ENCODE measurements at regions not wholly inside any gene's neighbourhood (a gene's known extent, or its start where the extent isn't known, plus 50 kb on each side); places are given as distances from the start of the nearest gene placed in this dataset.
"Not testable (repeated sequence)": the region's sequence is repeated elsewhere in the genome, so short reads cannot be mapped to it uniquely, and the experiment has no call there.

DNA sequence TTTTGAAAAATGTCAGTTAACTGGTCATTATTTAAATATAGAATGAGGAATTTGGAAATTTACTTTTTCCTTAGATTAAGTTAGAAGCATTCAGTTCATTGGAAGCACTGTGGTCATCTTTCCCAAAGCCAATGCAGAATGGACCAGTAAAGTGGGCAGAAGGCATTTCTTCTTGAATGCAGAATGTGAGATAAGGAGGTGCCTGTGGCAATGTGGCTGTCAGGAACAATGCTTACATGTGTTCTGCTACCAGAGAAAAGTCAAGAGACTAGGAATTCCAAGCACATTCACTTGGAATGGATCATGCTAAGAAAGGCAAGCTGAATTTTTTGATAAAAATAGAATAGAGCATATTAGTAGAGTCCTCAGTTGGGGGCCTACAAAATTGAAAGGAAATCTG, 295.0 kb upstream of the KCNH7 start:
- ChIA-PET POLR2A (no interaction called here), CTCF (interaction anchor here (1.0 kb wide), 1 partner anchor 23 kb away, joined by 3 read pairs; no protein-coding TSS in a partner anchor)
- DNase-seq (ENCODE audit: low read depth, low spot score): no peak
- no peak overlapping the region for H3K4me3 ChIP-seq (ENCODE audit: low read depth, low read length)
- no peak for TF ChIP-seq CTCF (IDR thresholded peaks at IDR 0.05; ENCODE audit: insufficient read depth, low read length, missing control alignments)

DNA sequence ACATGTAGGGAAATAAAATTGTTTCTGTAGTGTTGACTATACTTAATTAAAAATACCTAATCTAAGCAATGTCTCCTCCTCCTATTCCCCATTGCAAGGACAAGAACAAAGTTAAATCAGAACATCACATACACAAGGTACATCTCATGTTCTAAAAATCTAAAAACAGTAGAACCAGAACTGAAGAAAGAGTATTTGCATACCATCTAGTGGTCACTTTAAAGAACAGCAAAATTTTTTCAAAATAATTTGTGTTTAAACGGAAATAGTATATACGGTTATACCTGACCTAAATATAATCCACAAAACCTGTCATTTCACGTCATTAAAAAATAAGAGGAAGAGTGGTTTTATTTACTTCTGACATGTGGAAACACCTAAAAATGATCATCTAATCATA, 294.3 kb upstream of the KCNH7 start:
- ChIA-PET CTCF (interaction anchor here (0.8 to 1.1 kb wide), 5 partner anchors 24 to 246 kb away, joined by 3 to 11 read pairs (median 3); no protein-coding TSS in a partner anchor), POLR2A (no interaction called here)
- DNase-seq (ENCODE audit: low read depth, low spot score): no peak

GRCh38 chr2:163132207-163132606, 293.6 kb upstream of the KCNH7 start:
- CTCF ChIA-PET: interaction anchor here (0.8 to 1.1 kb wide), 4 partner anchors 90 to 245 kb away, joined by 3 to 11 read pairs (median 3); no protein-coding TSS in a partner anchor
- H3K4me3 ChIP-seq (ENCODE audit: low read depth, low read length); POLR2A ChIA-PET; DNase-seq (ENCODE audit: low read depth, low spot score): not testable (repeated sequence)

More for the DNA sequence above, 294.3 kb upstream of the KCNH7 start:
- TF ChIP-seq CTCF (IDR thresholded peaks at IDR 0.05; ENCODE audit: insufficient read depth, low read length, missing control alignments): peak; percentile 18
- H3K4me3 ChIP-seq (ENCODE audit: low read depth, low read length): no peak overlapping the region

DNA sequence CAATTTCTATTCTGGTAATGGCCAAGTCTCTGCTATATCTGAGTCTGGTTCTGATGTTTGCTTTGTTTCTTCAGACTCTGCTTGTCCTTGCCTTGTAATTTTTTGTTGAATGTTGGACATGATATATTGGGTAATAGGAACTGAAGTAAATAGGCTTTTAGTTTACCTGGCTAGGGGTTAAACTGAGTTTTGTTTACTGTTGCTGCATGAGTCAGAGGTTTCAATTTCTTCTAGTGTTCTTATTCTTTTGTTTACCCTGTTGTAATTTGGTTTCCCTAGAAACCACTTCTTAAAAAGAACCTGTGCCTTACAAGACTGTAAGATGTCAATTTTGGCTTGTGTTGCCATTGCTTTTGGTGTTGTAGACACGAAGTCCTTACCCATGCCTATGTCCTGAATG, 285.0 kb upstream of the KCNH7 start:
- ChIA-PET CTCF (no interaction called here), POLR2A (no interaction called here)
- TF ChIP-seq CTCF (IDR thresholded peaks at IDR 0.05; ENCODE audit: insufficient read depth, low read length, missing control alignments): no peak
- no peak overlapping the region for H3K4me3 ChIP-seq (ENCODE audit: low read depth, low read length)
- no peak for DNase-seq (ENCODE audit: low read depth, low spot score)

DNA sequence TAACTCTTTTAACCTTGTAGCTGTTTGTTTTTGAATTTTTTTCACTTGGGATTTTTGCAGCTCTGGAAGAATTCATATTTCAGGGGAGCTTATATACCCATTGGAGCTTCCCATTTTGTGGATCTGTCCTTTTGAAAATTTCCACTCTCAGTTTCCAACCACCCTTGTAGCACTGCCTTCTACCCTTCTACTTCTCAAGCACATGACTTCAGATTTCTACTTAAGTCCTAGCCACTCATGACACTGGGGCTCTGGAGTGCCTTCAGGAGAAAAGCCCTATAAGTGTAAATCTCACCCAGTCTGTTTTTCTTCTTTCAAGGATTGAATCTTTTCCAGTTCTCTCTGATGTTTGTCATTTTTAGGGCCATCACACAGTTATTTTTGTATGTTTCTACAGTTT, 283.7 kb upstream of the KCNH7 start:
- DNase-seq (ENCODE audit: low read depth, low spot score): no peak
- ChIA-PET POLR2A (no interaction called here), CTCF (interaction anchor here (1.2 kb wide), 1 partner anchor 13 kb away, joined by 3 read pairs; no protein-coding TSS in a partner anchor)
- H3K4me3 ChIP-seq (ENCODE audit: low read depth, low read length): no peak overlapping the region
- TF ChIP-seq CTCF (IDR thresholded peaks at IDR 0.05; ENCODE audit: insufficient read depth, low read length, missing control alignments): no peak

DNA sequence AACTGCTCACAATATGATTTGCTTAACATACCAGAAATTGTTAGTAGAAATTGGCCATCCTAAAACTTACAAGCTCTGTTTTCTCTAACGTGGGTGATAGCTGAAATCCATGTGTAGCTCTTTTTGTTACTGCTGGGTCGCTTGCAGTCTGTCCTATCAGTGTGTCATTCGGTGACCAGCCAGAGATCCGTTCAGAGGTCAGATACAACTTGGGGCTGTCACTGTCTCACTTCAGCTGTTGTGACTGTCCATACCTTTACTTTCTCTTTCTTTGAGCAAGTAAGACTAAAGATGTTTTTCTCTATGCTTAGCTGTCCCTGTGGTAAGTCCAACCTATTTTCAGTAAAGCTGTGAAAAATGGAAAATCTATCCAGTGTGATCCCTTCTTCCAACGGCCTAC, 282.9 kb upstream of the KCNH7 start:
- DNase-seq (ENCODE audit: low read depth, low spot score): no peak
- no peak overlapping the region for H3K4me3 ChIP-seq (ENCODE audit: low read depth, low read length)
- ChIA-PET POLR2A (no interaction called here), CTCF (interaction anchor here (0.5 to 1.2 kb wide), 2 partner anchors 14 to 72 kb away, joined by 3 read pairs; no protein-coding TSS in a partner anchor)
- no peak for TF ChIP-seq CTCF (IDR thresholded peaks at IDR 0.05; ENCODE audit: insufficient read depth, low read length, missing control alignments)

DNA sequence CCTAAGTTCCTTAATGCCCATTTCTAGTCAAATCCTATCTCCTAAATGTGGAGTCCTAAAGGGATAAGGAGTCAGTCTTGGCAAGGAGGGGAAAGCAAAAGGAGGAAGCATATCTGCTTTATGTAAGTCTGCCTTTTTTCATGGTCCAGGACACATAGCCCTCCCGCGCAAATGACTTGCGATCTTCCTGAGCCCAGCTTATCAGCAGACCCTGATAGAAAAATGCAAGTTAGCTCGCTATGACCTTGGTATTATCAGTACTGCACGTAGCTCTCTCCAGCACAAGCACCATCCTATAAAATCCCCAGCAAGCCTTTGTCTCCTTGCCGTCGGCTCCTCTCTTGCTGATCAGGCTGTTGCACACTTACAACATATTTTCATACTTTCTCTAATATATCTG, 281.4 kb upstream of the KCNH7 start:
- CTCF ChIA-PET: no interaction called here
- no peak overlapping the region for H3K4me3 ChIP-seq (ENCODE audit: low read depth, low read length)
- no peak for TF ChIP-seq CTCF (IDR thresholded peaks at IDR 0.05; ENCODE audit: insufficient read depth, low read length, missing control alignments)
- DNase-seq (ENCODE audit: low read depth, low spot score): no peak
- POLR2A ChIA-PET: no interaction called here
